H1 (cell line): ENCODE measurements at regions not wholly inside any gene's neighbourhood (a gene's known extent, or its start where the extent isn't known, plus 50 kb on each side); places are given as distances from the start of the nearest gene placed in this dataset.

Source experiments
- EP300 ChIP-seq, 2 experiments: IDR thresholded peaks; 1 replicate in 1 of 2; 2 replicates in 1 of 2; pipeline ENCODE4 v1.6.1; 2011 to 2012; ENCODE audit warnings: low read depth in 2 of 2, low read length in 2 of 2, mild to moderate bottlenecking in 2 of 2, borderline replicate concordance in 1 of 2, inconsistent platforms in 1 of 2, moderate library complexity in 1 of 2
- NRF1 ChIP-seq: IDR thresholded peaks from 2 replicates; pipeline ENCODE4 v1.6.1; 2011; ENCODE audit warnings: mild to moderate bottlenecking, low read depth, low read length, improper control_type of control experiment
- POLR2AphosphoS5 ChIP-seq: IDR thresholded peaks from 2 replicates; pipeline ENCODE4 v1.6.1; 2011; ENCODE audit warnings: low read depth, low read length
- TF ChIP-seq, protein P1 (sequence below): IDR thresholded peaks from 2 replicates; pipeline ENCODE4 v1.6.1; 2012; ENCODE audit warnings: low read length, inconsistent platforms

GRCh38 chr2:139260052-139260430, 479.9 kb upstream of the NXPH2 start:
- TF ChIP-seq EP300 (IDR thresholded peaks at IDR 0.05; ENCODE audit: borderline replicate concordance in 1 of 2, low read depth in 2 of 2, low read length in 2 of 2) (no peak), POLR2AphosphoS5 (no peak), NRF1 (no peak)
- TF ChIP-seq, protein P1, sequence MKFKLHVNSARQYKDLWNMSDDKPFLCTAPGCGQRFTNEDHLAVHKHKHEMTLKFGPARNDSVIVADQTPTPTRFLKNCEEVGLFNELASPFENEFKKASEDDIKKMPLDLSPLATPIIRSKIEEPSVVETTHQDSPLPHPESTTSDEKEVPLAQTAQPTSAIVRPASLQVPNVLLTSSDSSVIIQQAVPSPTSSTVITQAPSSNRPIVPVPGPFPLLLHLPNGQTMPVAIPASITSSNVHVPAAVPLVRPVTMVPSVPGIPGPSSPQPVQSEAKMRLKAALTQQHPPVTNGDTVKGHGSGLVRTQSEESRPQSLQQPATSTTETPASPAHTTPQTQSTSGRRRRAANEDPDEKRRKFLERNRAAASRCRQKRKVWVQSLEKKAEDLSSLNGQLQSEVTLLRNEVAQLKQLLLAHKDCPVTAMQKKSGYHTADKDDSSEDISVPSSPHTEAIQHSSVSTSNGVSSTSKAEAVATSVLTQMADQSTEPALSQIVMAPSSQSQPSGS: no peak
